GM19438 (cell line): ENCODE measurements at regions not wholly inside any gene's neighbourhood (a gene's known extent, or its start where the extent isn't known, plus 50 kb on each side); places are given as distances from the start of the nearest gene placed in this dataset.
"Not testable (repeated sequence)": the region's sequence is repeated elsewhere in the genome, so short reads cannot be mapped to it uniquely, and the experiment has no call there.

Experiments
- ATAC-seq: cut with Tn5 transposase; IDR thresholded peaks from one replicate; pipeline ENCODE4 v1.9.1; 2021; ENCODE audit warnings: low read depth; ENCODE audit not compliant: unreplicated experiment

DNA sequence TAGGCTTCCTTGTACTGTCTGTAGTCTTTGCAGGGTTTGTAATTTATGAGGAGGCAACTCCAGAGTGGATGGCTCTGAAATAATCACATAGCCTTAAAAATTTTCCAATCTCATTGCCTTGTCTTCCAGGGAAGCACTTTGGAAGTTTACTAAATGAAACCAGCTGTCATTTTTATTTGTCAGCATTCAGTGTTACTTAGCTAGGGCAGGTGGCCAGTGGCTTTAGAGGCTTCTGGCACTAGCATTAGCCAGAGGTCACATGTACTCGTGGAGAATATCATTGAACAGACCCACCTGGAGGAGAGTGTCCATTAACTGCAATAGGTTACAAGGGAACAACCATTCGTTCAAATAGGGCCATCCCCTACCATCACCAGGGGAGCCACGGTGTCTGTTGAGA lies 160.3 kb upstream of the SLC28A3 start:
- ATAC-seq, result no peak

DNA sequence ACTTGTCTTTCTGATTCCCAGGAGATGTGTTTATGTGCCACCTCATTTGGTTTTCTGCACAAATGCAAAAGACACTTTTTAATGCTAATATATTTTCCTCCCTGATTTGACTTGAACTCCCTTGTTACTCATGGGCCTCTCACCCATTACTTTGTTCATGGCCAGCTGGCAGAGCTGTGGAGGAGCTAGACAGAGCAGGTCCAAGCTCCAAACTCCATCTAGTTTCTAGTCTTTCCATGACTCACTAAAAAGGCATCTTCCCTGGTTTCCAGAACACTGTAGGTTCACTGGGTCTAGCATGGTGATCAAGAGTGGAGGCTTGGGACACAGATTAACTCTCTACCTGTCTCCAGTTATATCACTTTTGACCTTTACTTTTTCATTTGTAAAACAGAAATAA lies 161.0 kb upstream of the SLC28A3 start:
- ATAC-seq, result no peak

GRCh38 chr9:84502066-84502465 lies 161.5 kb upstream of the SLC28A3 start:
- ATAC-seq, result no peak

DNA sequence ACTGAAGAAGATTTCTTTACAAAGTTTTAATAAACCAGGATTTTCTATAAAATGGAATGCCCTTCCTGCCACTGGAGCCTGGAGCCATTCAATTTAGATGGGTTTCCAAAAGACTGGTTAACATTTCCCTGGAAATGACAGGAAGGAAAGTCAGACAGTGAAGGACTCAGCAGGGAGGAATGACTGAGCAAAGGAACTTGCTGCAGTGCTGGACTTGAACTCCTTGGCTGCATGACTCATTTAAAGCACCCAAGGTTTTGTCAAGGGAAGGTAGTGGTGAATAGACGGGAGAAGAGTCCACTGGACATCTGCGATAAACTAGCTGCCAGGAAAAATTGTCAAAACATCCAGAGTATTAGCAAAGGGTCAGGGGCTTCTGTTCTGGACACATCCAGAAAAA lies 163.8 kb upstream of the SLC28A3 start:
- no peak for ATAC-seq

DNA sequence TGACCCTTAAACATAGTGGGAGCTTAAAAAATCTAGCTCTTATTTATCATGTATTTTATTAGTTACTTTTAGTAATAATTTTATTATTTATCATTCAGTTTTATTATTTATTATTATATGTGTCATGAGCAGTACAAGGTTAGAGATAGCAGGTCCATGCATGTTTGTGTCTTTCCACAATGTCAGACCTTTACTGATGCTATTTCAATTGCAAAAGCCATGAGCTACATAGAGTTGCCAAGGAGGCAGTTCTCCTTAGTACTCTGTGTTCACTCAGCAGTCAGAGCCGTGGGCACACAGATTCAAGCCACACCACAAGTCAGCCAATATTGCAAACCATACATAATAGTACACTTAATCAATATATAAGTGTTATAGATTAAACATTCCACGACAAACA lies 157.9 kb upstream of the NTRK2 start:
- ATAC-seq, result no peak

DNA sequence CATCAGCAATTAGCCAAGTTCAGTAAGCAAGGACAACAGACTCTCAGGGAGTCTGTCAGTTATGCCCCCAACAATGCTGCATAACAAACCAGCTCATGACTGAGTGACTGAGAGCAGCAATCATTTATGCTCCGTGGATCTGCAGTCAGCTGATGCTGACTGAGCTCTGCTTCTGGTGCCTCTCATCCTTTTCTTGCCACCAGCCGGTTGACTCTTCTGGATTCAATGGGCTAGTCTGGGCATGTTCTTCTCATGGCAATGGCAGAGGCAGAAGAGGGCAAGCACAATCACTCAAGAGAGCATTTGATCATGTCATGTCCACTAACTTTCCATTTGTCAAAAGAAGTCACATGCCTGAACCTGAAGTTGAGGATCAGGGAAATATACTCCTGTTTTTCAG lies 157.0 kb upstream of the NTRK2 start:
- no peak for ATAC-seq

DNA sequence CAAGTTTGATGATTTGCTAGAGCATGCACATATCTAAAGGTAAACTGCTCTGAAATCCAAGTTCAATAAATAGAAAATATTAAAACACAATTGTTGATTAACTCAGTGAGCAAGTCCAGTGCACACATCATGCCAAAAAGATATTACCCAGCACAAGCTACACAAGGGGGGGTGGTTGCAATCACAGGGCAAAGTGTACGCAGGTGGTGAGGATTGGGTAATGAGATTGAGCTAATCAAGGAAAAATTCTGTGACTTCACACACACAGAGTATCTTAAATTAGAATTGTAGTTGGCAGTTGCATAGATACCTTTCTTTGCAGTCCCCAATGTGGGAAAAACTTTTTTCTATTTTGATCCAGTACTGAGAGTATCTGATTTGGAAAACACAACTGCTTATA lies 156.1 kb upstream of the NTRK2 start:
- no peak for ATAC-seq

- ATAC-seq, result no peak
These were observed 155.6 kb upstream of the NTRK2 start for GRCh38 chr9:84513979-84514378.

- no peak for ATAC-seq
These were observed 155.1 kb upstream of the NTRK2 start for GRCh38 chr9:84514421-84514820.

DNA sequence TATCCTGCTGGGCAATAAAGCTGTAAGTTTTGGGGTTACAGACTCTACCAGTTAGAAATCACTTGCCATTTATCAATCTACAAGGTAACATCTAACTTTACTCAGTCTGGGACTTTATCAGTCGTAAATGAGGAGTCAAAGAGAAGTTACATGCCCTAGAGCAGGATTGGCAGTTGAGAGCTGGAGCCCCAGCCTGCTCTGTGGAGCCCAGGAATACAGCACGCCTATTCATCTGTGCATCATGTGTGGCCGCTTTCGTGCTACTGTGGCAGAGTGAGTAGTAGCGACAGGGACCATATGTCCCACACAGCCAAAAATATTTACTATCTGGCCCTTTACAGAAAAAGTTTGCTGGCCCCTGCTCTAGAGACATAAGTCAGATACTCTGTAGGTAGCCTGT lies 152.5 kb upstream of the NTRK2 start:
- ATAC-seq, result no peak

- ATAC-seq, result no peak
These were observed 150.1 kb upstream of the NTRK2 start for GRCh38 chr9:84519413-84519812.

- no peak for ATAC-seq
These were observed 148.3 kb upstream of the NTRK2 start for GRCh38 chr9:84521208-84521607.

DNA sequence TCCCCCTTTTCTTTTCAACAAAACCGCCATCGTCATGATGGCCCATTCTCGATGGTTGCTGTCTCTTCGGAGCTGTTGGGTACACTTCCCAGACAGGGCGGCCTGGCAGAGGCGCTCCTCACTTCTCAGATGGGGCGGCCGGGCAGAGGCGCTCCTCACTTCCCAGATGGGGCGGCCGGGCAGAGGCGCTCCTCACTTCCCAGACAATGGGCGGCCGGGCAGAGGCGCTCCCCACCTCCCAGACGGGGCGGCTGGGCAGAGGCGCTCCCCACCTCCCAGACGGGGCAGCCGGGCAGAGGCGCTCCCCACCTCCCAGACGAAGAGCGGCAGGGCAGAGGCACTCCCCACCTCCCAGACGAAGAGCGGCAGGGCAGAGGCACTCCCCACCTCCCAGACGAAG lies 143.3 kb upstream of the NTRK2 start:
- not testable (repeated sequence) for ATAC-seq

DNA sequence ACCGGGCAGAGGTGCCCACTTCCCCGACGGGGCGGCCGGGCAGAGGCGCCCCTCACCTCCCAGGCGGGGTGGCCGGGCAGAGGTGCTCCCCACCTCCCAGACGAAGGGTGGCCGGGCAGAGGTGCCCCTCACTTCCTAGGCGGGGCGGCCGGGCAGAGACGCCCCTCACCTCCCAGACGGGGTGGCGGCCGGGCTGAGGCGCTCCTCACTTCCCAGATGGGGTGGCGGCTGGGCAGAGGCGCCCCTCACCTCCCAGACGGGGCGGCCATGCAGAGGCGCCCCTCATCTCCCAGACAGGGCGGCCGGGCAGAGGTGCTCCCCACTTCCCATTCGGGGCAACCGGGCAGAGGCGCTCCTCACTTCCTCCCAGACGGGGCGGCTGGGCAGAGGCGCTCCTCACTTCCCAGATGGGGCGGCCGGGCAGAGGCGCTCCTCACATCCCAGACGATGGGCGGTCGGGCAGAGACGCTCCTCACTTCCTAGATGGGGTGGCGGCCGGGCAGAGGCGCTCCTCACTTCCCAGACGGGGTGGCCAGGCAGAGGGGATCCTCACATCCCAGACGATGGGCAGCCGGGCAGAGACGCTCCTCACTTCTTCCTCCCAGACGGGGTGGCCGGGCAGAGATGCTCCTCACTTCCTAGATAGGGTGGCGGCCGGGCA lies 142.3 kb upstream of the NTRK2 start:
- not testable (repeated sequence) for ATAC-seq

- not testable (repeated sequence) for ATAC-seq
These were observed 133.6 kb upstream of the NTRK2 start for GRCh38 chr9:84535973-84536372.

DNA sequence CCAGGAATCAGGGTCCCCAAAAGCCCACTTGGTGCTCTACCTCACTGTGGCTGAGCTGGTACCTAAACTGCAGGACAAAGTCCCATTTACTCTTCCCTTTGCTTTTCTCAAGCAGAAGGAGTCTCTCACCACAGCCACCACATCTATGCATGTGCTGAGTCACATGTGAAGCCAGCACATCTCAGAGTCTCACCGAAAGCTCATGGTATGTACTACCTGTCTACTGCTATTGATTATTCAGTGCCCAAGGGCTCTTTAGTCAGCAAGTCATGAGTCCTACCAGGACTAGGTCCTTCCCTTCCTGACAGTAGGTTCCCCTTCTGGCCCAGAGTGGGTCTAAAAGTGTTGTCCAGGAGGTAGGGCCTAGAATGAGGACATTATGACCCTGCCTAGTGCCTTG lies 130.7 kb upstream of the NTRK2 start:
- ATAC-seq, result no peak

DNA sequence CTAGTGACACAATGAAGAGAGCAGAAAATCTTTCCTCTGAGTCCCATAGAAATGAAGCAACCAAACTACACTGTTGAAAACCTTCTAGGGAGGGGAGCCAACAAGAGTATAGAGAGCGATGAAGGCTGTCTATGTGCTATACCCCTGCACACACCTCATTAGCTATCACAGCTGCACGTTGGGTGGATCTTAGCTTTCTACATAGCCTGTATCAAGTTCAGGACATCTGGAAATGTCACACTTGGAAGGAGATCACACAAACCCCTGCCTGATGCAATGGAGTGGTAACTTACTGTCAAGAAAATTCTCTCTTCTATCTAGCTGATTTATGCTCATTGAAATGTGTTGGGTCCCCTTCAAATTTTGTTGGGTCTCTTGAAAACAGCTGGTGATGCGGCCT lies 127.0 kb upstream of the NTRK2 start:
- no peak for ATAC-seq

DNA sequence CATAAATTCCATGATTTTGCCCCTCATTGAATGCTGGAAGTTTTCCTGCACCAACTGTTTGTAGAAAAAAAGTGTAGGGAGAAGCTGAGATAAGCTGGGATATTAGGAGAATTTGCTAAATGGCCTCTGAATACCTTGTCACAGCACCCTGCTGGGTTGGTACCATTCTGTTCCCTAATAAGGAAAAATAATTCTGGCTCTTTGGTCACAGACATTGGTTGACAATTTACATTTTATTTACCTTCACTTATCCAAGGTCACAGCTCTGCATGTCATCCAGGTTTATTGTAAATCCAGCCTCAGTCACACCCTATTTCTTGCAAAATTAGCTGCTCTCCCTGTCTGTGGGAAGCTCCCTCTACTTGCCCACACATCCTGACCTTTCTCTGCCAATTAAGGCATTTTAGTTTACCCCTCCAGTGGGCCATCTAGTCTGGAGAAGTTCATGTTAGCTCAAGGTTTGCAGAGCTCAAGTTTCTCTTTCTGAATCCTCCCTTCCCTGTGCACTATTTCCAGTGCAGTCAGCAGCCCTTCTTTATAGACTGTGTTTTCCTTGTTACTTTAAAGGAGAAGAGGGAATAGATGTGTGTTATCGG lies 115.4 kb upstream of the NTRK2 start:
- no peak for ATAC-seq

- ATAC-seq, result no peak
These were observed 113.0 kb upstream of the NTRK2 start for GRCh38 chr9:84556556-84556955.

DNA sequence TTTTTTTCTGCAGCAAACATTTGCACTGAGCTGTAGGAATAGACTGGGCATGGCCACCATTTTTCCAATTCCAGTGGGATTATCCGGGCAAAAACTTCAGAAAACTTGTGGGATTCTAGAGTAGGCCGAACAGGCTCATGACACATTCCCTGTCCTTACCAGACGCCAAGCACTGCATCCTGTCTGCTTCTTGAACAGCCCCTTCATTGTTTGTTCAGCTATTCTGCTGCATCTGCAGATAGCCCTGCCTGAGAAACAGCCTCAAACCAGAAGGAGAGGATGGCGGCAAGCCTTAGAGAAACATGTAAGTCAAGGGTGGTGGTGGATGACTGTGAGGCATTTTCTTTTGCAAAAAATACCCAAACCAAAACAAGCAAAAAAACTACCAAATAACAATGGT lies 111.8 kb upstream of the NTRK2 start:
- ATAC-seq, result no peak

DNA sequence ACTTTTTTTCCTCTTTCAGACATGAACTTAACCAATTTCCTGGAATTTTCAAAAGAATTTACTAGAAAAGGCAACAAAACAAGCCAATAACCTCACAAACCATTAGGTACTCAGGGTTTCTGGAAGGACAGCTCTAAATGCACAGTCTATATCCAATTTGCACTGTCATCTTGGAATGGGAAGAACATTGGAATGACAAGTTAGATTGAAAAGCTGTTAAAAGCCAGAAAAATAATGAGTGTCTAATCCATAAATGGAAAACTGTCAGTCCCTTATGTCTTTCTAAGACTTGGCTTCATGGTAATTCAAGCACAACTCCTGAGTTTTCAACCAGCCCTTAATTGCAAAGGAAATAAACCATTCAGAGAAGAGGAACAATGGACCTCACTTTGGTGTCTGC lies 105.8 kb upstream of the NTRK2 start:
- no peak for ATAC-seq

DNA sequence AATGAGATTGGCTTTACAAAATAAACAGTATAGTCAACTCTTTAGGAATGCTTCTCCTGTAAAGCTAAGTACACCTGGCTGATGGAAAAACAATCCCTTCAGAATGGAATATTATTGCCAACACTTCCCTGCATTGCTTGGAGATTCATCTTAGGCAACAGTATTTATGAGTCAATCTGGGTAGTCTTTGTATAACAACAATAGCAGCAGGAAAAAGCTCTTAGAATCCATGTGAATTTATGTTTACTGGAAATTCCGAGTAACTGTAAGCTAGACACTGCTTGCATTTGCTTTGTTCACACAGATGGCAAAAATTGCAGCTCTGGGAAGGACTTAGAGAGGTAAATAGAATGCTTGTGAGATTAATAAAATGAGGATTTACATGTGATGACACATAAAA lies 101.7 kb upstream of the NTRK2 start:
- ATAC-seq, result no peak
